Trophoblast cell (in vitro differentiated cells and primary cell): ENCODE measurements at regions not wholly inside any gene's neighbourhood (a gene's known extent, or its start where the extent isn't known, plus 50 kb on each side); places are given as distances from the start of the nearest gene placed in this dataset.

Experiments used
- DNase-seq, 2 donors: peaks; one replicate each; pipeline ENCODE4 v3.0.0-alpha.2; 2016
- H2AFZ ChIP-seq: 2 replicates; pipeline ENCODE4 v1.6.1; 2013; ENCODE audit warnings: low read length, moderate library complexity, mild to moderate bottlenecking; ENCODE audit not compliant: insufficient read depth, poor library complexity
- H2AK5ac ChIP-seq: 2 replicates; pipeline ENCODE4 v1.6.1; 2013; ENCODE audit warnings: mild to moderate bottlenecking, low read length
- H2BK120ac ChIP-seq: 2 replicates; pipeline ENCODE4 v1.6.1; 2013; ENCODE audit warnings: low read length, mild to moderate bottlenecking, moderate library complexity; ENCODE audit not compliant: insufficient read depth, poor library complexity
- H2BK12ac ChIP-seq: 2 replicates; pipeline ENCODE4 v1.6.1; 2013; ENCODE audit warnings: mild to moderate bottlenecking, low read length, moderate library complexity
- H2BK5ac ChIP-seq: 2 replicates; pipeline ENCODE4 v1.6.1; 2013; ENCODE audit warnings: low read length, low read depth, moderate library complexity, mild to moderate bottlenecking; ENCODE audit not compliant: poor library complexity
- H3K14ac ChIP-seq: 2 replicates; pipeline ENCODE4 v1.6.1; 2013; ENCODE audit warnings: mild to moderate bottlenecking, low read length
- H3K18ac ChIP-seq: 2 replicates; pipeline ENCODE4 v1.6.1; 2013; ENCODE audit warnings: mild to moderate bottlenecking, low read length
- H3K23ac ChIP-seq: 2 replicates; pipeline ENCODE4 v1.6.1; 2013; ENCODE audit warnings: low read length
- H3K27ac ChIP-seq: 2 replicates; pipeline ENCODE4 v1.5.1; 2013; ENCODE audit warnings: low read depth, mild to moderate bottlenecking, inconsistent platforms, low read length, moderate library complexity
- H3K27me3 ChIP-seq: 2 replicates; pipeline ENCODE4 v1.6.1; 2013; ENCODE audit warnings: inconsistent platforms, mild to moderate bottlenecking, low read length, moderate library complexity; ENCODE audit not compliant: insufficient read depth
- H3K36me3 ChIP-seq, 2 experiments: 1 replicate in 1 of 2; 2 replicates in 1 of 2; pipeline ENCODE4 v1.6.1; 2013; ENCODE audit warnings: low read length in 2 of 2, mild to moderate bottlenecking in 2 of 2, moderate library complexity in 1 of 2; ENCODE audit not compliant: insufficient read depth in 2 of 2, control insufficient read depth in 1 of 2
- H3K4ac ChIP-seq: 2 replicates; pipeline ENCODE4 v1.6.1; 2013; ENCODE audit warnings: low read depth, mild to moderate bottlenecking, low read length, moderate library complexity
- H3K4me1 ChIP-seq, 2 experiments: 1 replicate in 1 of 2; 2 replicates in 1 of 2; pipeline ENCODE4 v1.6.1; 2013; ENCODE audit warnings: low read length in 2 of 2, mild to moderate bottlenecking in 2 of 2, moderate library complexity in 1 of 2; ENCODE audit not compliant: insufficient read depth in 2 of 2, control insufficient read depth in 1 of 2
- H3K4me2 ChIP-seq: 2 replicates; pipeline ENCODE4 v1.6.1; 2013; ENCODE audit warnings: inconsistent platforms, mild to moderate bottlenecking, low read length, moderate library complexity
- H3K4me3 ChIP-seq: 2 replicates; pipeline ENCODE4 v1.5.1; 2013; ENCODE audit warnings: mild to moderate bottlenecking, low read depth, low read length, inconsistent platforms
- H3K79me1 ChIP-seq: one replicate; pipeline ENCODE4 v1.6.1; 2013; ENCODE audit warnings: low read length
- H3K79me2 ChIP-seq: 2 replicates; pipeline ENCODE4 v1.6.1; 2013; ENCODE audit warnings: low read length, mild to moderate bottlenecking; ENCODE audit not compliant: control insufficient read depth, insufficient read depth, poor library complexity
- H3K9ac ChIP-seq: 2 replicates; pipeline ENCODE4 v1.6.1; 2013; ENCODE audit warnings: mild to moderate bottlenecking, low read length
- H3K9me3 ChIP-seq: 2 replicates; pipeline ENCODE4 v1.6.1; 2013; ENCODE audit warnings: low read depth, mild to moderate bottlenecking, control low read depth, inconsistent platforms, low read length; ENCODE audit not compliant: insufficient read depth
- H4K12ac ChIP-seq: 2 replicates; pipeline ENCODE4 v1.6.1; 2013; ENCODE audit warnings: low read depth, mild to moderate bottlenecking, low read length, moderate library complexity
- H4K8ac ChIP-seq: 2 replicates; pipeline ENCODE4 v1.6.1; 2013; ENCODE audit warnings: low read depth, mild to moderate bottlenecking, low read length, moderate library complexity
- H4K91ac ChIP-seq: one replicate; pipeline ENCODE4 v1.6.1; 2013; ENCODE audit warnings: low read depth, mild to moderate bottlenecking, low read length, moderate library complexity
- WGBS: extraction: QIAGEN DNeasy Blood & Tissue Kit; methylation state at CpG from one replicate; pipeline ENCODE4 v1.1.7; 2013; ENCODE audit warnings: missing lambda C conversion rate; ENCODE audit not compliant: insufficient read length, insufficient coverage; ENCODE audit errors: extremely low coverage; 5-methylcytosine and 5-hydroxymethylcytosine counted together

- H3K79me2 ChIP-seq, result no peaks in the 10 kb centered on the region
- H3K9ac ChIP-seq, result no peak overlapping the region
- no peak overlapping the region for H2BK12ac ChIP-seq
- WGBS, result no CpG with 5 or more reads among the region's 5 CpGs
- H3K18ac ChIP-seq, result no peak overlapping the region
- H3K9me3 ChIP-seq, result no peaks in the 10 kb centered on the region
- H3K23ac ChIP-seq, result no peak overlapping the region
- DNase-seq, result no peak
- H2AK5ac ChIP-seq, result no peak overlapping the region
- H3K4me2 ChIP-seq, result no peak overlapping the region
- no peak overlapping the region for H2BK5ac ChIP-seq
- no peak overlapping the region for H4K12ac ChIP-seq
- H4K91ac ChIP-seq, result no peak overlapping the region
- H3K27me3 ChIP-seq, result no peaks in the 10 kb centered on the region
- no peak overlapping the region for H4K8ac ChIP-seq
- H3K36me3 ChIP-seq, result no peaks in the 10 kb centered on the region
- H3K79me1 ChIP-seq, result no peaks in the 10 kb centered on the region
- H3K4me1 ChIP-seq, result no peaks in the 10 kb centered on the region
- H3K4ac ChIP-seq, result no peak overlapping the region
- no peak overlapping the region for H2BK120ac ChIP-seq
- H3K14ac ChIP-seq, result no peak overlapping the region
- no peak overlapping the region for H2AFZ ChIP-seq
- H3K27ac ChIP-seq, result no peak overlapping the region
- no peak overlapping the region for H3K4me3 ChIP-seq
Measured at GRCh38 chr18:56003720-56004088, 415.7 kb upstream of the TCF4 start.

GRCh38 chr18:56003009-56003719 lies 415.2 kb upstream of the TCF4 start:
- H3K18ac ChIP-seq, result no peak overlapping the region
- no CpG with 5 or more reads among the region's 1 CpG for WGBS
- H3K4ac ChIP-seq, result no peak overlapping the region
- no peak overlapping the region for H2BK5ac ChIP-seq
- no peaks in the 10 kb centered on the region for H3K79me1 ChIP-seq
- H3K79me2 ChIP-seq, result no peaks in the 10 kb centered on the region
- H2BK120ac ChIP-seq, result no peak overlapping the region
- no peaks in the 10 kb centered on the region for H3K27me3 ChIP-seq
- H3K9me3 ChIP-seq, result no peaks in the 10 kb centered on the region
- H3K23ac ChIP-seq, result no peak overlapping the region
- no peak overlapping the region for H2BK12ac ChIP-seq
- no peak overlapping the region for H4K91ac ChIP-seq
- no peaks in the 10 kb centered on the region for H3K36me3 ChIP-seq
- no peak overlapping the region for H3K9ac ChIP-seq
- no peak overlapping the region for H2AK5ac ChIP-seq
- H3K4me2 ChIP-seq, result no peak overlapping the region
- no peak overlapping the region for H3K27ac ChIP-seq
- no peak overlapping the region for H4K8ac ChIP-seq
- H4K12ac ChIP-seq, result no peak overlapping the region
- H3K14ac ChIP-seq, result no peak overlapping the region
- H2AFZ ChIP-seq, result no peak overlapping the region
- peaks cover under 1 to 3% of the 10 kb centered on the region in 2 experiments for H3K4me1 ChIP-seq
- no peak overlapping the region for H3K4me3 ChIP-seq
- no peak for DNase-seq

GRCh38 chr18:56001576-56001975 lies 413.6 kb upstream of the TCF4 start:
- Histone ChIP-seq H3K18ac (no peak overlapping the region), H3K23ac (no peak overlapping the region), H3K4me2 (no peak overlapping the region), H3K79me1 (no peaks in the 10 kb centered on the region), H4K12ac (no peak overlapping the region), H3K36me3 (no peaks in the 10 kb centered on the region), H2BK12ac (no peak overlapping the region), H2BK120ac (no peak overlapping the region), H2BK5ac (no peak overlapping the region), H3K9me3 (no peaks in the 10 kb centered on the region), H2AFZ (no peak overlapping the region), H3K27ac (no peak overlapping the region), H2AK5ac (no peak overlapping the region), H3K4me1 (peaks cover 6 to 9% of the 10 kb centered on the region in 2 experiments), H3K4ac (no peak overlapping the region), H3K79me2 (no peaks in the 10 kb centered on the region), H3K4me3 (no peak overlapping the region), H3K27me3 (no peaks in the 10 kb centered on the region), H3K9ac (no peak overlapping the region), H4K91ac (no peak overlapping the region), H3K14ac (no peak overlapping the region), H4K8ac (no peak overlapping the region)
- no CpG with 5 or more reads among the region's 4 CpGs for WGBS
- no peak for DNase-seq

- no peak overlapping the region for H3K27ac ChIP-seq
- H2BK5ac ChIP-seq, result no peak overlapping the region
- H2AK5ac ChIP-seq, result no peak overlapping the region
- no peak overlapping the region for H4K12ac ChIP-seq
- H2AFZ ChIP-seq, result no peak overlapping the region
- H3K79me1 ChIP-seq, result no peaks in the 10 kb centered on the region
- H3K4me3 ChIP-seq, result no peak overlapping the region
- no peak overlapping the region for H3K18ac ChIP-seq
- H2BK120ac ChIP-seq, result no peak overlapping the region
- H3K27me3 ChIP-seq, result no peaks in the 10 kb centered on the region
- WGBS, result no CpG with 5 or more reads among the region's 6 CpGs
- H3K9ac ChIP-seq, result no peak overlapping the region
- no peak overlapping the region for H3K23ac ChIP-seq
- no peak for DNase-seq
- no peaks in the 10 kb centered on the region for H3K79me2 ChIP-seq
- H4K8ac ChIP-seq, result no peak overlapping the region
- H3K9me3 ChIP-seq, result no peaks in the 10 kb centered on the region
- no peaks in the 10 kb centered on the region for H3K36me3 ChIP-seq
- H3K14ac ChIP-seq, result no peak overlapping the region
- H3K4me2 ChIP-seq, result no peak overlapping the region
- no peak overlapping the region for H3K4ac ChIP-seq
- no peak overlapping the region for H4K91ac ChIP-seq
- peaks cover 6 to 9% of the 10 kb centered on the region in 2 experiments for H3K4me1 ChIP-seq
- no peak overlapping the region for H2BK12ac ChIP-seq
Measured at GRCh38 chr18:56000041-56000440, 412.0 kb upstream of the TCF4 start.
